ENCODE measurements at regions not wholly inside any gene's neighbourhood (a gene's known extent, or its start where the extent isn't known, plus 50 kb on each side); places are given as distances from the start of the nearest gene placed in this dataset.
A peak's percentile ranks its signal among the peaks of the same experiment; 100 is the strongest.

GRCh38 chr2:38146275-38146906 lies 70.4 kb upstream of the CYP1B1 start:
- Histone ChIP-seq H3K27me3 (no peaks in the 10 kb centered on the region), H3K36me3 (no peaks in the 10 kb centered on the region), H3K27ac (peak overlapping the region; percentile 88), H3K4me3 (ENCODE audit: low read depth in 1 of 2, low read length in 1 of 2) (peak overlapping the region in 1 of 2 experiments; percentile 3), H3K9me3 (no peaks in the 10 kb centered on the region), H3K4me1 (ENCODE audit: control insufficient read depth in 1 of 2, insufficient read depth in 1 of 2, low read depth in 1 of 2, low read length in 1 of 2) (peaks cover 75 to 78% of the 10 kb centered on the region in 2 experiments)
- TF ChIP-seq, protein P1, sequence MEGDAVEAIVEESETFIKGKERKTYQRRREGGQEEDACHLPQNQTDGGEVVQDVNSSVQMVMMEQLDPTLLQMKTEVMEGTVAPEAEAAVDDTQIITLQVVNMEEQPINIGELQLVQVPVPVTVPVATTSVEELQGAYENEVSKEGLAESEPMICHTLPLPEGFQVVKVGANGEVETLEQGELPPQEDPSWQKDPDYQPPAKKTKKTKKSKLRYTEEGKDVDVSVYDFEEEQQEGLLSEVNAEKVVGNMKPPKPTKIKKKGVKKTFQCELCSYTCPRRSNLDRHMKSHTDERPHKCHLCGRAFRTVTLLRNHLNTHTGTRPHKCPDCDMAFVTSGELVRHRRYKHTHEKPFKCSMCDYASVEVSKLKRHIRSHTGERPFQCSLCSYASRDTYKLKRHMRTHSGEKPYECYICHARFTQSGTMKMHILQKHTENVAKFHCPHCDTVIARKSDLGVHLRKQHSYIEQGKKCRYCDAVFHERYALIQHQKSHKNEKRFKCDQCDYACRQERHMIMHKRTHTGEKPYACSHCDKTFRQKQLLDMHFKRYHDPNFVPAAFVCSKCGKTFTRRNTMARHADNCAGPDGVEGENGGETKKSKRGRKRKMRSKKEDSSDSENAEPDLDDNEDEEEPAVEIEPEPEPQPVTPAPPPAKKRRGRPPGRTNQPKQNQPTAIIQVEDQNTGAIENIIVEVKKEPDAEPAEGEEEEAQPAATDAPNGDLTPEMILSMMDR (IDR thresholded peaks at IDR 0.05): no peak

- Histone ChIP-seq H3K9me3 (no peaks in the 10 kb centered on the region), H3K4me3 (ENCODE audit: low read depth in 1 of 2, low read length in 1 of 2) (no peak overlapping the region), H3K27ac (peak overlapping the region; percentile 28), H3K4me1 (ENCODE audit: control insufficient read depth in 1 of 2, insufficient read depth in 1 of 2, low read depth in 1 of 2, low read length in 1 of 2) (peaks cover 76 to 80% of the 10 kb centered on the region in 2 experiments), H3K27me3 (no peaks in the 10 kb centered on the region), H3K36me3 (no peaks in the 10 kb centered on the region)
- TF ChIP-seq, protein P1 (IDR thresholded peaks at IDR 0.05): no peak
Observed at GRCh38 chr2:38145236-38145635, 69.3 kb upstream of the CYP1B1 start.

- TF ChIP-seq, protein P1 (IDR thresholded peaks at IDR 0.05): no peak
- peaks cover 50 to 57% of the 10 kb centered on the region in 2 experiments for H3K4me1 ChIP-seq (ENCODE audit: control insufficient read depth in 1 of 2, insufficient read depth in 1 of 2, low read depth in 1 of 2, low read length in 1 of 2)
Observed at GRCh38 chr2:38142627-38143026, 66.7 kb upstream of the CYP1B1 start.

DNA sequence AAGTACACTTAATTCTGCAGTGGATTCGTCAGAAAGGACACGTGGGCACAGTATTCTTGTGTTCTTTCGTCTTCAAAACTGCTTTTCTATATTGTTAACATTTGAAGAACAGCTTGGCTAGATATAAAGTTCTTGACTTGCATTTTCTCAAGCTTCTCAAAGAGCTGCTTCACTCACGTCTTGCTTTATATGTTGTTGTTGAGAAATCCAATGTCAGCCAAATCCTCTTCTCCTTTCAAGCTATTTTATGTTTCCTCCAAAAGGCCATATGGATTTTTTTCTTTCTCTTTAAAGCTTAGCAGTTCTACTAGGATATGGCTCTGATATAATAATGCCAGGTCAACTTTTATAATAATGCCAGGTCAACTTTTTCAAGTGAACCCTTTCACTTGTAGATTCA lies 65.5 kb upstream of the CYP1B1 start:
- TF ChIP-seq, protein P1 (IDR thresholded peaks at IDR 0.05): no peak
- Histone ChIP-seq H3K4me1 (ENCODE audit: control insufficient read depth in 1 of 2, insufficient read depth in 1 of 2, low read depth in 1 of 2, low read length in 1 of 2) (peaks cover 39 to 46% of the 10 kb centered on the region in 2 experiments), H3K27me3 (no peaks in the 10 kb centered on the region), H3K36me3 (no peaks in the 10 kb centered on the region), H3K9me3 (no peaks in the 10 kb centered on the region), H3K27ac (no peak overlapping the region), H3K4me3 (ENCODE audit: low read depth in 1 of 2, low read length in 1 of 2) (no peak overlapping the region)

More at GRCh38 chr2:38142627-38143026, 66.7 kb upstream of the CYP1B1 start:
- Histone ChIP-seq H3K4me3 (ENCODE audit: low read depth in 1 of 2, low read length in 1 of 2) (no peak overlapping the region), H3K9me3 (no peaks in the 10 kb centered on the region), H3K27me3 (no peaks in the 10 kb centered on the region), H3K27ac (no peak overlapping the region), H3K36me3 (no peaks in the 10 kb centered on the region)

GRCh38 chr2:38138996-38139395 lies 63.0 kb upstream of the CYP1B1 start:
- TF ChIP-seq, protein P1 (IDR thresholded peaks at IDR 0.05): no peak
- peaks cover 14 to 22% of the 10 kb centered on the region in 2 experiments for H3K4me1 ChIP-seq (ENCODE audit: control insufficient read depth in 1 of 2, insufficient read depth in 1 of 2, low read depth in 1 of 2, low read length in 1 of 2)
- no peaks in the 10 kb centered on the region for H3K27me3 ChIP-seq
- no peak overlapping the region for H3K4me3 ChIP-seq (ENCODE audit: low read depth in 1 of 2, low read length in 1 of 2)
- no peaks in the 10 kb centered on the region for H3K9me3 ChIP-seq
- no peak overlapping the region for H3K27ac ChIP-seq
- no peaks in the 10 kb centered on the region for H3K36me3 ChIP-seq
